Fibroblast of lung (primary cell): ENCODE measurements at regions not wholly inside any gene's neighbourhood (a gene's known extent, or its start where the extent isn't known, plus 50 kb on each side); places are given as distances from the start of the nearest gene placed in this dataset.

Experiments used
- EZH2 ChIP-seq: IDR thresholded peaks from 2 replicates; pipeline ENCODE4 v1.5.1; 2012; ENCODE audit warnings: low read length, control low read depth, mild to moderate bottlenecking; ENCODE audit errors: missing control alignments
- TF ChIP-seq, protein P1 (sequence below), 2 donors: IDR thresholded peaks in 1 of 2; conservative IDR thresholded peaks in 1 of 2; 1 replicate in 1 of 2; 2 replicates in 1 of 2; pipeline ENCODE4 v1.5.1; 2011 to 2012; ENCODE audit warnings: low read length in 2 of 2, control low read depth in 1 of 2, inconsistent platforms in 1 of 2, low read depth in 1 of 2, mild to moderate bottlenecking in 1 of 2

DNA sequence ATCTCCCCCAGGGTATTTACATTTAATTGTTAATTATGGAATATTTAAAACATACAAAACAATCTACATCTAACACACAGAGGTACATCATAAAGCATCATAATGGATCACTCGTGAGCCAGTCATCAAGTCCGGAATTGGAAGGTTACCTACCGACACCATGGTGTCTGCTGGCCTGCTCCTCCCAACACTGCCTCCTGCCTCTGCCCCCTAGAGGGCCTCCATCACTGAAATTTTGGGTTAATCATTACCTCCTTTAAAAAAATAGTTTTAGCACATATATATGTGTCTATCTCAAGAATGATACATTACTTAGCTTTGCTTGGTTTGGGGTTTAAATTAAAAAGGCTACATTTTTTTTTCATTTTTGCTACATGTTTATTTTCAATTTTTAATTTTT is 114.6 kb upstream of the PDE10A start:
- TF ChIP-seq, protein P1, sequence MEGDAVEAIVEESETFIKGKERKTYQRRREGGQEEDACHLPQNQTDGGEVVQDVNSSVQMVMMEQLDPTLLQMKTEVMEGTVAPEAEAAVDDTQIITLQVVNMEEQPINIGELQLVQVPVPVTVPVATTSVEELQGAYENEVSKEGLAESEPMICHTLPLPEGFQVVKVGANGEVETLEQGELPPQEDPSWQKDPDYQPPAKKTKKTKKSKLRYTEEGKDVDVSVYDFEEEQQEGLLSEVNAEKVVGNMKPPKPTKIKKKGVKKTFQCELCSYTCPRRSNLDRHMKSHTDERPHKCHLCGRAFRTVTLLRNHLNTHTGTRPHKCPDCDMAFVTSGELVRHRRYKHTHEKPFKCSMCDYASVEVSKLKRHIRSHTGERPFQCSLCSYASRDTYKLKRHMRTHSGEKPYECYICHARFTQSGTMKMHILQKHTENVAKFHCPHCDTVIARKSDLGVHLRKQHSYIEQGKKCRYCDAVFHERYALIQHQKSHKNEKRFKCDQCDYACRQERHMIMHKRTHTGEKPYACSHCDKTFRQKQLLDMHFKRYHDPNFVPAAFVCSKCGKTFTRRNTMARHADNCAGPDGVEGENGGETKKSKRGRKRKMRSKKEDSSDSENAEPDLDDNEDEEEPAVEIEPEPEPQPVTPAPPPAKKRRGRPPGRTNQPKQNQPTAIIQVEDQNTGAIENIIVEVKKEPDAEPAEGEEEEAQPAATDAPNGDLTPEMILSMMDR (conservative IDR thresholded peaks at IDR 0.05 in 1 of 2, IDR thresholded peaks at IDR 0.05 in 1 of 2; ENCODE audit: low read depth in 1 of 2, low read length in 2 of 2) = no peak
- no peak for TF ChIP-seq EZH2
